K562 (cell line): ENCODE measurements at regions not wholly inside any gene's neighbourhood (a gene's known extent, or its start where the extent isn't known, plus 50 kb on each side); places are given as distances from the start of the nearest gene placed in this dataset.
A peak's percentile ranks its signal among the peaks of the same experiment; 100 is the strongest.

Experiments
- ATAC-seq: fragments of 200-7000 bp; cut with Tn5 transposase; 3 replicates; pipeline ENCODE4 v1.9.1; 2020; ENCODE audit warnings: moderate library complexity
- BruUV-seq: library from RNA; stranded (reverse); fragments of 400-500 nt; replicated peaks from 2 replicates; lab custom pipeline; 2021; lab: Mats Ljungman, UMichigan
- CTCF ChIA-PET: fragments of 300-600 bp; formaldehyde crosslinking; extraction: SDS; loops from one replicate; lab custom pipeline; 2021; ENCODE audit warnings: low intra/inter-chr PET ratio; lab: Yijun Ruan, JAX
- POLR2A ChIA-PET: fragments of 300-600, 350-650 bp; sonication (Branson Sonifier 250); formaldehyde crosslinking; extraction: SDS; loops from one replicate; lab custom pipeline; 2021; ENCODE audit warnings: antibody characterized with exemption, inconsistent platforms; lab: Yijun Ruan, JAX
- DNase-seq, 4 experiments: peaks; one replicate each; pipeline versions ENCODE4 v3.0.0 to v3.0.0-alpha.2; 2011 to 2018; ENCODE audit warnings: low spot score in 3 of 4, mixed read lengths in 3 of 4; ENCODE audit errors: extremely low read depth in 1 of 4
- FAIRE-seq: peaks from 2 replicates; lab custom pipeline; 2011; peaks lifted over from hg19 to GRCh38; lab: Jason Lieb, UNC
- H2AFZ ChIP-seq: 2 replicates; pipeline ENCODE4 v1.6.0; 2011; ENCODE audit warnings: low read depth, low read length, control low read depth, inconsistent platforms
- H3K27ac ChIP-seq: fragments of 200-600 bp; 3 replicates; pipeline ENCODE4 v1.8.0; 2011; ENCODE audit warnings: low read depth, mild to moderate bottlenecking, control low read depth, inconsistent platforms, low read length, moderate library complexity, mixed read lengths; ENCODE audit errors: extremely low read depth
- H3K27me3 ChIP-seq, 2 experiments: fragments of 300-600 bp in 1 of 2; 2 replicates in 1 of 2; 3 replicates in 1 of 2; pipeline versions ENCODE4 v1.6.0 to v1.8.0; 2011; ENCODE audit warnings: inconsistent platforms in 2 of 2, low read length in 2 of 2, mild to moderate bottlenecking in 1 of 2, mixed read lengths in 1 of 2, moderate library complexity in 1 of 2; ENCODE audit not compliant: control insufficient read depth in 2 of 2, insufficient read depth in 2 of 2
- H3K36me3 ChIP-seq: fragments of 300-600 bp; 3 replicates; pipeline ENCODE4 v1.8.0; 2011; ENCODE audit warnings: mild to moderate bottlenecking, low read length, inconsistent platforms; ENCODE audit not compliant: control insufficient read depth, insufficient read depth
- H3K4me1 ChIP-seq, 2 experiments: fragments of 200-600 bp in 1 of 2; replicated peaks in 1 of 2; 2 replicates in 1 of 2; 3 replicates in 1 of 2; pipeline versions ENCODE4 v1.5.1 to v1.8.0; 2011; ENCODE audit warnings: inconsistent platforms in 2 of 2, low read length in 2 of 2, mild to moderate bottlenecking in 1 of 2, mixed read lengths in 1 of 2, moderate library complexity in 1 of 2; ENCODE audit not compliant: control insufficient read depth in 2 of 2, insufficient read depth in 2 of 2
- H3K4me2 ChIP-seq: 2 replicates; pipeline ENCODE4 v1.6.1; 2011; ENCODE audit warnings: low read length, control low read depth, inconsistent platforms, mixed read lengths; ENCODE audit not compliant: insufficient read depth
- H3K4me3 ChIP-seq: fragments of 200-600 bp; sonication (generic), shearing (Covaris generic); 2 replicates; pipeline ENCODE4 v1.5.1; 2016; ENCODE audit warnings: control low read depth, inconsistent platforms
- H3K79me2 ChIP-seq: fragments of 200-600 bp; 3 replicates; pipeline ENCODE4 v1.8.0; 2011; ENCODE audit warnings: low read length, inconsistent platforms; ENCODE audit not compliant: control insufficient read depth, insufficient read depth
- H3K9ac ChIP-seq, 2 experiments: 2 replicates each; pipeline versions ENCODE4 v1.6.0 to v1.6.1; 2011; ENCODE audit warnings: low read depth in 2 of 2, low read length in 2 of 2, control low read depth in 1 of 2, inconsistent platforms in 1 of 2, mild to moderate bottlenecking in 1 of 2, mixed read lengths in 1 of 2; ENCODE audit not compliant: insufficient read depth in 1 of 2
- H3K9me1 ChIP-seq: one replicate; pipeline ENCODE4 v1.6.0; 2011; ENCODE audit warnings: inconsistent platforms, mild to moderate bottlenecking, low read length, moderate library complexity; ENCODE audit not compliant: control insufficient read depth, insufficient read depth
- H3K9me3 ChIP-seq: replicated peaks from 2 replicates; pipeline ENCODE4 v1.5.1; 2011; ENCODE audit warnings: low read depth, low read length, inconsistent platforms; ENCODE audit not compliant: control insufficient read depth, insufficient read depth
- H4K20me1 ChIP-seq: replicated peaks from 2 replicates; pipeline ENCODE4 v1.6.1; 2011; ENCODE audit warnings: low read length, inconsistent platforms, mixed read lengths; ENCODE audit not compliant: control insufficient read depth, insufficient read depth
- ETS2 ChIP-seq: IDR thresholded peaks from 2 replicates; pipeline ENCODE4 v1.6.1; 2016; ENCODE audit warnings: borderline replicate concordance, missing genetic modification characterization, mild to moderate bottlenecking, moderate library complexity, missing compliant biosample characterization; ENCODE audit not compliant: poor library complexity, severe bottlenecking
- GATAD2B ChIP-seq: fragments of 450-650 bp; IDR thresholded peaks from 2 replicates; pipeline ENCODE4 v1.6.1; 2017; ENCODE audit warnings: mild to moderate bottlenecking, borderline replicate concordance
- HDAC1 ChIP-seq, 2 experiments: fragments of 450-650 bp; IDR thresholded peaks; 2 replicates each; pipeline ENCODE4 v1.6.1; 2016 to 2017; ENCODE audit warnings: inconsistent platforms in 1 of 2, mild to moderate bottlenecking in 1 of 2, moderate library complexity in 1 of 2
- NRF1 ChIP-seq, 2 experiments: fragments of 450-650 bp; IDR thresholded peaks in 1 of 2; conservative IDR thresholded peaks in 1 of 2; 2 replicates each; pipeline ENCODE4 v1.6.1; 2014; ENCODE audit warnings: mild to moderate bottlenecking in 2 of 2
- RFX1 ChIP-seq: fragments of 450-650 bp; IDR thresholded peaks from 2 replicates; pipeline ENCODE4 v1.6.1; 2016; ENCODE audit warnings: mild to moderate bottlenecking, moderate library complexity
- ZNF134 ChIP-seq: fragments of 250-450 bp; sonication (Bioruptor Pico); conservative IDR thresholded peaks from 2 replicates; pipeline ENCODE4 v1.4.0; 2020
- ZNF57 ChIP-seq: fragments of 450-650 bp; formaldehyde crosslinking; IDR thresholded peaks from 2 replicates; pipeline ENCODE4 v1.4.0; 2020; ENCODE audit warnings: mild to moderate bottlenecking, moderate library complexity
- WGBS: fragments of 100-300 bp; shearing (Covaris generic); methylation state at CpG from one replicate; pipeline ENCODE4 v1.1.6; 2016; ENCODE audit warnings: low coverage, mixed read lengths; ENCODE audit not compliant: insufficient coverage; ENCODE audit errors: missing lambda C conversion rate; 5-methylcytosine and 5-hydroxymethylcytosine counted together
- in situ Hi-C: fragments of 300-500 bp; cut with MboI; formaldehyde crosslinking; loops from 4 replicates; pipeline ENCODE4 v1.15.0; 2018; ENCODE audit warnings: inconsistent platforms, mixed read lengths
- intact Hi-C: fragments of 100-400 bp; cut with micrococcal nuclease; formaldehyde crosslinking; loops from 2 replicates; pipeline ENCODE4 v1.14.2; 2022

- Histone ChIP-seq H3K4me1 (no peaks in the 10 kb centered on the region), H3K9ac (no peak overlapping the region), H3K27me3 (peaks cover 3 to 9% of the 10 kb centered on the region in 2 experiments; a peak in 2 of 5 replicates), H3K9me1 (no peaks in the 10 kb centered on the region), H3K36me3 (no peaks in the 10 kb centered on the region), H3K79me2 (no peaks in the 10 kb centered on the region), H2AFZ (no peak overlapping the region), H3K4me2 (no peak overlapping the region), H3K9me3 (no peaks in the 10 kb centered on the region), H4K20me1 (no peaks in the 10 kb centered on the region), H3K4me3 (no peak overlapping the region), H3K27ac (no peak overlapping the region)
- in situ Hi-C loops (no loop called here), intact Hi-C loops (loop anchor here (10.0 kb wide), 1 partner anchor 342 kb away; no protein-coding TSS in a partner anchor)
- TF ChIP-seq HDAC1 (IDR thresholded peaks at IDR 0.05), result no peak
- TF ChIP-seq ZNF134, result no peak
- no TSS peak for BruUV-seq
- FAIRE-seq, result no peak
- 0% methylated on average over 1 of the region's 1 CpG for WGBS
- no peak for ATAC-seq
- ChIA-PET POLR2A (no interaction called here), CTCF (no interaction called here)
- DNase-seq, result no peak
Measured at GRCh38 chr3:15977090-15977489, 179.3 kb upstream of the ANKRD28 start.

- POLR2A ChIA-PET, result no interaction called here
- Histone ChIP-seq H4K20me1 (no peaks in the 10 kb centered on the region), H3K9ac (no peak overlapping the region), H3K36me3 (no peaks in the 10 kb centered on the region), H3K79me2 (no peaks in the 10 kb centered on the region), H3K4me3 (no peak overlapping the region), H3K4me2 (no peak overlapping the region), H3K27ac (no peak overlapping the region), H3K4me1 (no peaks in the 10 kb centered on the region), H3K27me3 (peaks cover 3 to 9% of the 10 kb centered on the region in 2 experiments; a peak in 2 of 5 replicates), H3K9me1 (no peaks in the 10 kb centered on the region), H2AFZ (no peak overlapping the region), H3K9me3 (no peaks in the 10 kb centered on the region)
- 0% methylated on average over 5 of the region's 6 CpGs for WGBS
- in situ Hi-C loops, result no loop called here
- CTCF ChIA-PET, result no interaction called here
- FAIRE-seq (no peak), ATAC-seq (no peak), DNase-seq (no peak)
- intact Hi-C loops, result loop anchor here (10.0 kb wide), 1 partner anchor 343 kb away; no protein-coding TSS in a partner anchor
- TF ChIP-seq ZNF57 (no peak), GATAD2B (no peak), NRF1 (conservative IDR thresholded peaks at IDR 0.05 in 1 of 2, IDR thresholded peaks at IDR 0.05 in 1 of 2) (no peak), ETS2 (tag) (no peak), RFX1 (peak; percentile 56)
- no TSS peak for BruUV-seq
Measured at GRCh38 chr3:15977598-15978232, 179.9 kb upstream of the ANKRD28 start.
